HG03342 (cell line): ENCODE measurements at regions not wholly inside any gene's neighbourhood (a gene's known extent, or its start where the extent isn't known, plus 50 kb on each side); places are given as distances from the start of the nearest gene placed in this dataset.

Experiments used
- ATAC-seq: cut with Tn5 transposase; IDR thresholded peaks from one replicate; pipeline ENCODE4 v1.9.1; 2021; ENCODE audit warnings: mild to moderate bottlenecking, moderate library complexity; ENCODE audit not compliant: unreplicated experiment

- ATAC-seq, result no peak
Measured at GRCh38 chr5:52491818-52492217, 295.9 kb upstream of the ITGA1 start.

- ATAC-seq, result no peak
Measured at GRCh38 chr5:52497133-52497693, 290.5 kb upstream of the ITGA1 start.

- ATAC-seq, result no peak
Measured at GRCh38 chr5:52498607-52499006, 289.1 kb upstream of the ITGA1 start.

GRCh38 chr5:52502460-52502999, 285.2 kb upstream of the ITGA1 start:
- no peak for ATAC-seq

GRCh38 chr5:52504584-52505240, 283.0 kb upstream of the ITGA1 start:
- no peak for ATAC-seq

- ATAC-seq, result no peak
Measured at GRCh38 chr5:52517667-52518066, 270.0 kb upstream of the ITGA1 start.

- no peak for ATAC-seq
Measured at GRCh38 chr5:52520171-52520570, 267.5 kb upstream of the ITGA1 start.

- no peak for ATAC-seq
Measured at GRCh38 chr5:52521236-52521635, 266.5 kb upstream of the ITGA1 start.

GRCh38 chr5:52523701-52524100, 264.0 kb upstream of the ITGA1 start:
- no peak for ATAC-seq

- no peak for ATAC-seq
Measured at GRCh38 chr5:52531105-52531504, 256.6 kb upstream of the ITGA1 start.

- ATAC-seq, result no peak
Measured at GRCh38 chr5:52543594-52543993, 244.1 kb upstream of the ITGA1 start.

- ATAC-seq, result no peak
Measured at GRCh38 chr5:52544738-52545137, 243.0 kb upstream of the ITGA1 start.

- ATAC-seq, result no peak
Measured at GRCh38 chr5:52554293-52554692, 233.4 kb upstream of the ITGA1 start.

GRCh38 chr5:52560366-52560765, 227.3 kb upstream of the ITGA1 start:
- no peak for ATAC-seq

GRCh38 chr5:52562473-52562872, 225.2 kb upstream of the ITGA1 start:
- no peak for ATAC-seq

- no peak for ATAC-seq
Measured at GRCh38 chr5:52564587-52564986, 223.1 kb upstream of the ITGA1 start.

- no peak for ATAC-seq
Measured at GRCh38 chr5:52577546-52577945, 210.2 kb upstream of the ITGA1 start.

- no peak for ATAC-seq
Measured at GRCh38 chr5:52579391-52579790, 208.3 kb upstream of the ITGA1 start.

- no peak for ATAC-seq
Measured at GRCh38 chr5:52580921-52581320, 206.8 kb upstream of the ITGA1 start.

GRCh38 chr5:52582313-52582712, 205.4 kb upstream of the ITGA1 start:
- no peak for ATAC-seq

GRCh38 chr5:52587131-52587530, 200.6 kb upstream of the ITGA1 start:
- ATAC-seq, result no peak

- ATAC-seq, result no peak
Measured at GRCh38 chr5:52597625-52598024, 190.1 kb upstream of the ITGA1 start.

GRCh38 chr5:52598968-52599367, 188.7 kb upstream of the ITGA1 start:
- ATAC-seq, result no peak
